Posterior cingulate gyrus (tissue), 11 donors: ENCODE measurements at regions not wholly inside any gene's neighbourhood (a gene's known extent, or its start where the extent isn't known, plus 50 kb on each side); places are given as distances from the start of the nearest gene placed in this dataset.
A peak's percentile ranks its signal among the peaks of the same experiment; 100 is the strongest.

ENCODE experiments used
- DNase-seq, 10 donors: peaks; one replicate each; pipeline versions ENCODE4 v3.0.0 to v3.0.0-alpha.2; 2020 to 2021; ENCODE audit warnings: mixed read lengths in 3 of 10
- intact Hi-C: fragments of 100-400 bp; cut with DNase I; formaldehyde crosslinking; loops from one replicate; pipeline ENCODE4 v1.15.1; 2023

GRCh38 chr9:16092142-16093091 is 539.6 kb downstream of the CCDC171 start:
- intact Hi-C loops = no loop called here
- no peak for DNase-seq

- DNase-seq = no peak
- intact Hi-C loops = no loop called here
Observed at GRCh38 chr9:16098306-16098705, 545.5 kb downstream of the CCDC171 start.

DNA sequence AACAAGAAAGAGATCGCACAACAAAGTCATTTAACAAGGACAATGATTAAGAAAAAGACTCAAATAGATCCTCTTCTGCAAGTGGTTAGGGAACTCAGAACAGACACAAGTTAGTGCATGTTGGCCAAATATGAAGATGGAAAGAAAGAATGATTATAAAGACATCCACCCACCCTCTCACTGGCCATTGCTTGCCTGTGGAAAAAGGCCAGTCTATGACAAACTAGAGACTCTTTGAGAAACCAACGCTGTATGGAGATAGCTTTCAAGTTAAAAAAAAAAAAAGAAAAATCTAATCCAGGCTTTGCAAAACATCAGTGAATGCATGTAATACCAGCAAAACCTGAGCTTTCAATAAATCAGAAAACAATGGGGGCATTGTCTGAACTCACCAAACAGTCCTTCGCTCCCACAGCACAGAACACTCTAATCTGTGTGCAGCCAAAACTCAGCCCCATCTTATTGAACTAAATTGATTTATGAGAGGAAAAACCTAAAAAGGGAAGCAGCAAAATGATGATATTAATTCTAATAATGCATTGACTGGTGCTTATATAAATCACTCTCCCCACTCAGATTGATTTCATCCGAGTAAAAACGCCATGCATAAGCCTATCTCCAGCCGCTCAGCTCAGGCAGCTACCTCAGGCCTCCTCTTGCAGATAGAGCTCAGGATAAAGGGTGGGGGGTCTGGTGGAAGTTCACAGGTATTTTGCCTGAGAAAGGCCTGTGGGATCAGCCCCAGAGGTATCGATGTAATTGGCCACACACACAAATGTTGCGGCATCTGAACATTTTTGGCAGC is 547.1 kb downstream of the CCDC171 start:
- intact Hi-C loops = no loop called here
- no peak for DNase-seq

DNA sequence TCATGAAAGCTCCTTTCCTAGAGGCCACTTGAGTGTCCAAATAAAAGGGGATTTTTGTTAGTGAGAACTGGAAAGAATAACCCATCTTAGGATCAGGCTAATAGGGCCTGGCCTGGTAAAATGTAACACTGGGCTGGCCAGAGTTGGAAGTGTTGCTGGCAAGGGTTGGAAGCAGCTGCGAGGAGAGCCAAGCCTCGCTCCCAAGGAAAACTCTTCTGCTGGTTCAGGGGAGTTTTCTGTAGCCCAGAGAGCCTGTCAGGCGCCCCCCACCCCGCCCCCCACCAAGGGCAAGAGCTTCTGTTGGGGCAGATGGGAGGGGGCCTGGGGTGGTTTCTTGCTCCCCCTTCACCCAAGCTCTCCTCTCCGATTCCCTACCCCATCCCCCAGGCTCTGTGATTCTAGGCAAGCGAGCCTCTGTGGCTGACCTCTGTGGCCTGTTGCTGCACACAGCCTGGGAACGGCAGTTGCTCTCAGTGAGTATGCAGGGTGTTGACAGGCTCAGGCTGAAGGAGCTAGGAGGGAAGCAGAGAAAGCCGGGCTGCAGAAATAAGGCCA is 547.8 kb downstream of the CCDC171 start:
- intact Hi-C loops = no loop called here
- peak in 1 of 10 donors; percentile 21 for DNase-seq

DNA sequence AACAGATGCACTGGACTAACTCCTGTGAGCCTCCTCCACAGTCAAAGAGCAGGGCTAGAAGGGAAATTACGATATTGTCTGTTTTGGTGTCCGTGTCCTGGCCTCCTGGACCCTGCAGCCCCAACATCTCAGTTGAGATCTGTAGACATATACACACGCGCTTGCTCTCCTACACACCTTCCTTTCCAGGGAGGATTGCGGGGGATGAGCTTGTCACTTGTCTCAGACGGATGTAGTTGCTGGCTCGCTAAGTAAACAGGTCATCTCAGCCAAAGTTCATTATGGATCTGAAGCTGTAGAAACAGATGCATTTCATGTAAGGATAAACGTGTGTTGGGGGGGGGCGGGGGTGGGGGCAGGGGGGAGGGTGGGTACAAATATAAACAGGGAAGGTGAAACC is 549.3 kb downstream of the CCDC171 start:
- intact Hi-C loops = no loop called here
- no peak for DNase-seq

DNA sequence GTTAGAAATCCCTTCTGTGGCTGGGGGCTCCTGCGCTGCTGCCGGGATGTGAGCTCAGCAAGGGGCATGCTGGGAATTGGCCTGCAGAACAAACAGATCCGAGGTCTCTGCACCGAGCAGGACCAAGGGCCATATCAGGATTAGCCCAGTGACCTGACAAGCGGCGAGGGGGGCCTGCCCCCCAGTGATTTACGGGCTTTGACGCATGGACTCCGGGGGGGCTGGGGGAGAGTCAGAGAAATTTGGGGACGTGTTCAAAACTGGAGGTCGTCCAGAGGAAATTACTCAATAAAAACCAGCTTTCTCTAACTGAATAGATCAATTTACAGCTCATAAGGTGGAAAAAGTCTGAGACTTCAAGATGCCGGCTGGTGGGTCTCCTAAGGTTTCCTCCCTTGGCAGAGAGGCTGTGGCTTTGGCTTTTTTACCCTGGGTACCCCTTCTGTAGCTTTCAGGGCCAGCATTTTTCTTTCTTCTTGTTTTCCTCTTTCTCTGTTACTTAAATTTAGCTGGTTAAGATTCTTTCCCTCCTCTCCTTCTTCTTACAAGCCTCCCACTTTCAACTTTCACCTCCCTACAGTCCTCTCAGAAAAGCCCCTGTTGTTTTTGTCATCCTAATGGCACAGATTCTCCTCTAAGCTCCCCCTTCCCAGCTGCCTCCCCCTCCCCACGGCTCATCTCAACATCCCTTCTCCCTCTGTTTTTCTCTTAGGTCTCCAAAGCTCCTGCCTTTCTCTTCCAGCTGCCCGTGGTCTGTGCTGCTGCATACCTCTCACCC is 551.0 kb downstream of the CCDC171 start:
- DNase-seq = peak in 1 of 10 donors; percentile 82
- intact Hi-C loops = no loop called here

GRCh38 chr9:16105168-16106020 is 552.6 kb downstream of the CCDC171 start:
- intact Hi-C loops = no loop called here
- no peak for DNase-seq

DNA sequence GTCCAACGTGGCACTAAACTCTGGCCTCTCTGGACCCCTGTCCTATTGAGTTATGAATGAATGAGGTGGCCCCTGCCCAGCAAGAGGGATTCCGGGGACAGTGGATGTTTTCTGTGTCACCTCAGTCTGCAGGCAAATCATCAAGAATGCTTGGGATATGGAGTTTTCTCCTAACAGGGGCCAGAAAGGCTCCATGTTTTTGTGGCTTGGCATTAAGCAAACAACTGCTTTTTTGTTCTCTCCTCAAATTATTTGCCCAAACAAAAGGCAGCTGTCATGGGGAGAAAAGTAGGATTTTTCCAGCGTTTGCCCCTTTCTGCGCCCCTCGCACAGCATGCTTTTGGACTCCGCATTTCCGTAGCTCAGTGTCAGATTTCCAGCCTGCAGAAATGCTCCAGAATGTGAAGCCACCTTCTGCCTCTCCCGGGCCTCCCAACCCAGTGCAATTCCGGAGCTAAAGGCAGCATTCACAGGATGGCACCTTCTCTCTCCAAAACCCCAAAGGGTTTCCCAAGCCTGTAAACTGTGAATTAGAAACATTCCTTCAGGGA is 553.3 kb downstream of the CCDC171 start:
- no peak for DNase-seq
- intact Hi-C loops = no loop called here

DNA sequence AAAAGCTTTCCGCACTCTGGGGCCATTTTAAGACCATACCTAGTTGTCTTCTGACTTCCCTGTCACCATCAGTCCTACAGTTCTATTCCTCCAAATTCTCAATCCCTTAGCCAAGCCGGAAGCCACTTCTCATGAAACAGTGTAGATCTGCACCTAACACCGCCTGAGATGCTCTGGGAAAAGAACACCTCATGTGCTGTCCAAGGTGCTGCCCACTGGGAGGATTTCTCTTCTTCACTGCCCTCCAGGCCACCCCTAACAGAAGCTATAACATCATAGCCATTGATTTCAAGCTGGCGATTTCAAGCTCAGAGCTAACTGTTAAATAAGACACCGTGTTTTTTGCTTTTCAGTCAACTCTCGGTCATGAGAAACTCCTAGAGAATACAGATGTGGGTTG is 559.3 kb downstream of the CCDC171 start:
- intact Hi-C loops = no loop called here
- DNase-seq = no peak

DNA sequence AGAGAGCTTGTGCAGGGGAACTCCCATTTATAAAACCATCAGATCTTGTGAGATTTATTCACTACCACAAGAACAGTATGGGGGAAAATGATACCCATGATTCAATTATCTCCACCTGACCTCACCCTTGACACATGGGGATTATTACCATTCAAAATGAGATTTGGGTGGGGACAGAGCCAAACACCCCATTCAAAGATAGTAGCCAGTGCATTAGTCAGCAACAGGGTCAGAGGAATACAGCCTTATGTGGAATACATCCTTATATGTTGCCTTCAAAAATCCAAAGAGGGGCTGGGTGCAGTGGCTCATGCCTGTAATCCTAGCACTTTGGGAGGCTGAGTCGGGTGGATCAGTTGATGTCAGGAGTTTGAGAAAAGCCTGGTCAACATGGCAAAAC is 563.2 kb downstream of the CCDC171 start:
- no peak for DNase-seq
- intact Hi-C loops = no loop called here

DNA sequence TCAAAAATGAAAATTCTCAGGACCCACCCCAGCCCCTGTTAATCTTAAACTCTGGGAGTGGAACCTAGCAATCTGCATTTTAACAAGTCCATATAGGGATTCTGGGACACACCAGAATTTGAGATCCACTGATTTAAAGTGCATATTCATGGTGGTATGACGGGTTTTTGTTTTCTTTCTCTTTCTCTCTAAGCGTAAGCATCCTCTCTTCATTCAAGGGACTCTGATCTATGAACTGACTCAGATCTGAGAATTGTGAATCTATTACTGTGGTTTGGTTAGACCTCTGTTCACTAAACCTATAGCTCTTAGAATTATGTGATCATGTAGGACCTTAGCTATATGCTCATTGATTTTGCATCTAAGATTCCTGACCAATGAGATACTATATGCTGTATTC is 565.2 kb downstream of the CCDC171 start:
- intact Hi-C loops = no loop called here
- no peak for DNase-seq

- intact Hi-C loops = no loop called here
- no peak for DNase-seq
Observed at GRCh38 chr9:16119261-16120230, 566.7 kb downstream of the CCDC171 start.

DNA sequence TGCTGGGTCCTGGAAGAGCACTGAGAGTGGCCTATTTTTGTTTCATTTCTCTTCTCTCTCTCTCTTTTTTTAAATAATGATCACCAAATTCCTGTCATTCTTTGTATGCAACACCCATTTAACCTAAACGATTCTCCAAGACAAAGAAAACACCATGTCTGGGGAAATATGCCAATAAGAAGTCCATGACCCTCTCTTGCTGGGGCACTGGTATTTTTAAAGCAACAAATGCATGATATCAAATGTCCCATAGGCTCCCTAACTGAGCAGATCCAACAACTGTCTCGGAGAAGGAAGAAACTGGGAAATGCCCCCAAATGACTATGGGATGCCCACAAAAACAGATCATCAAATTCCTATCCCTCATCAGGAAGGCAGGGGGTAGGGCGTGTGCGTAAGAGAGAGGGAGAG is 567.4 kb downstream of the CCDC171 start:
- intact Hi-C loops = no loop called here
- DNase-seq = no peak

DNA sequence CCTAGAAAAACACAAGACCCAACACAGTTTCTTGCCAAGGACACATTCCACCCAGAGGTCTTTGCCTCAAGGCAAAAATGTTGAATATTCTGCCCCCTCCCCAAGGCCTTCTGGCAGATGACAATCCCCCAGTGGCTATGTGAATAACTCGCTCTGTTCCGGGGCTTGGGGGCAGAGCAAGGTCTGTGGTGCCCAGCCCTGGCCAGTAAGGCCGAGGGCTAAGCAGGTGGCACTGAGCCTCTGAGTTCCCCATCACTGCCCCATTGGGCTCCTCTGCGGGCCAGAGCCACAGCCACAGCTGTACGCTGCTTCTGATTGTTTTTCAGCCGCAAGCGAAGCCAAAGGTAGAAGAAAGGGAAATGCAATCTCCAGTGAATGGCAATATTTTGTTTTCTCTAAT is 567.9 kb downstream of the CCDC171 start:
- intact Hi-C loops = no loop called here

GRCh38 chr9:16121168-16121567 is 568.3 kb downstream of the CCDC171 start:
- DNase-seq = peak in 1 of 10 donors; percentile 50
- intact Hi-C loops = no loop called here

More for the DNA sequence above, 567.9 kb downstream of the CCDC171 start:
- DNase-seq = peak in 1 of 10 donors; percentile 54

- intact Hi-C loops = no loop called here
- no peak for DNase-seq
Observed at GRCh38 chr9:16121601-16122286, 568.9 kb downstream of the CCDC171 start.

DNA sequence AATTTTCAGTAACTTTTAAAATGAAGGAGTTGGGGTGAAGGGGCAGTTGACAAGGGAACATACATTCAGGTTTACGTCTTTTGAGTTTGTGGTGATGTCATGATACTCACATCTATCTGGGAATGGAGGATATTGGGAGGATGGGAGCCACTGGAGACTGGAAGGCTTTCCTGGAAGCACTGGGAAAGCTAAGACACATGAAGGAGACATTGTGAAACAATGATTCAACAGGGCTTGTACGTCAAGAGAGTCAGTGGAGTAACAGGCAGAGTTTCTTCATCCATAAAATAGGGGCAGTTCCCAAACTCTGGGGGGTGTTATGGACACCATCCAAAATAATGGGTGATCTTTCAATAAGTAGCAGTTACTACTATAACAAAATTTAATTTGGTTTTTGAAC is 572.8 kb downstream of the CCDC171 start:
- intact Hi-C loops = no loop called here
- DNase-seq = no peak
